ENCODE measurements at regions not wholly inside any gene's neighbourhood (a gene's known extent, or its start where the extent isn't known, plus 50 kb on each side); places are given as distances from the start of the nearest gene placed in this dataset.

- no peak for TF ChIP-seq ZC3H11A (IDR thresholded peaks at IDR 0.05; ENCODE audit: low read depth, low read length)
- no peak for TF ChIP-seq ASH1L (IDR thresholded peaks at IDR 0.05; ENCODE audit: borderline replicate concordance, low read depth, partially characterized antibody)
- no peak for TF ChIP-seq PHB (CRISPR knock-in tag; IDR thresholded peaks at IDR 0.05)
Measured at GRCh38 chr13:52969373-52969772, 59.2 kb upstream of the OLFM4 start (continued).

GRCh38 chr13:52968074-52968700 lies 60.4 kb upstream of the OLFM4 start:
- no peaks in the 10 kb centered on the region for H3K9me3 ChIP-seq (replicated peaks; ENCODE audit: control insufficient read depth, insufficient read depth, low read depth, low read length)
- no peak overlapping the region for H2AFZ ChIP-seq (ENCODE audit: low read depth, low read length)
- H3K79me2 ChIP-seq (ENCODE audit: control insufficient read depth, insufficient read depth, low read length) = no peaks in the 10 kb centered on the region
- no peaks in the 10 kb centered on the region for H3K27me3 ChIP-seq (ENCODE audit: control insufficient read depth in 2 of 2, insufficient read depth in 2 of 2, low read length in 2 of 2)
- H3K9me1 ChIP-seq (ENCODE audit: control insufficient read depth, insufficient read depth, low read length) = no peaks in the 10 kb centered on the region
- H3K4me3 ChIP-seq = no peak overlapping the region
- H4K20me1 ChIP-seq (replicated peaks; ENCODE audit: control insufficient read depth, insufficient read depth, low read length) = no peaks in the 10 kb centered on the region
- H3K36me3 ChIP-seq (ENCODE audit: control insufficient read depth, insufficient read depth, low read length) = no peaks in the 10 kb centered on the region
- no peaks in the 10 kb centered on the region for H3K4me1 ChIP-seq (replicated peaks in 1 of 2; ENCODE audit: control insufficient read depth in 2 of 2, insufficient read depth in 2 of 2, low read length in 2 of 2)
- WGBS (ENCODE audit: insufficient coverage, low coverage, missing lambda C conversion rate) = 1% methylated on average over 12 of the region's 13 CpGs
- ChIA-PET CTCF (ENCODE audit: low intra/inter-chr PET ratio) (interaction anchor here (0.6 to 1.5 kb wide), 5 partner anchors 70 to 359 kb away, joined by 3 to 9 read pairs (median 4); no protein-coding TSS in a partner anchor), POLR2A (interaction anchor here (1.0 kb wide), 1 partner anchor 15 kb away, joined by 3 read pairs; no protein-coding TSS in a partner anchor)
- intact Hi-C loops (cut with micrococcal nuclease) (loop anchor here (2.0 kb wide), 1 partner anchor 359 kb away; no protein-coding TSS in a partner anchor), in situ Hi-C loops (cut with MboI) (loop anchor here (25.0 kb wide), 1 partner anchor 356 kb away; no protein-coding TSS in a partner anchor)
- no peak overlapping the region for H3K4me2 ChIP-seq (ENCODE audit: insufficient read depth, low read length)
- H3K9ac ChIP-seq (ENCODE audit: insufficient read depth in 1 of 2, low read depth in 2 of 2, low read length in 2 of 2) = no peak overlapping the region
- no peak overlapping the region for H3K27ac ChIP-seq (ENCODE audit: extremely low read depth, low read depth, low read length)
- peak; percentile 99 for ATAC-seq
- peak; percentile 86 for FAIRE-seq
- no TSS peak for BruUV-seq (replicated peaks)
- peak; percentile 52 to 71 (median 60) for DNase-seq (ENCODE audit: extremely low read depth in 1 of 4, low spot score in 3 of 4)
- TF ChIP-seq CREM (IDR thresholded peaks at IDR 0.05; ENCODE audit: low read depth) (peak; percentile 46; the same call in 1 of the 2 replicates), REST (IDR thresholded peaks at IDR 0.05; ENCODE audit: borderline replicate concordance) (peak; percentile 97), REST (CRISPR knock-in tag; IDR thresholded peaks at IDR 0.05; ENCODE audit: low read depth) (peak; percentile 90), NFE2 (IDR thresholded peaks at IDR 0.05; ENCODE audit: low read depth) (no peak), ZNF707 (CRISPR knock-in tag; conservative IDR thresholded peaks at IDR 0.05) (no peak), NRF1 (conservative IDR thresholded peaks at IDR 0.05 in 1 of 2, IDR thresholded peaks at IDR 0.05 in 1 of 2) (no peak), EHMT2 (IDR thresholded peaks at IDR 0.05) (peak; percentile 92), ZBTB34 (CRISPR knock-in tag; IDR thresholded peaks at IDR 0.05) (no peak), ZNF717 (CRISPR knock-in tag; IDR thresholded peaks at IDR 0.05) (no peak), FOXK2 (conservative IDR thresholded peaks at IDR 0.05 in 1 of 2, IDR thresholded peaks at IDR 0.05 in 1 of 2; ENCODE audit: low read depth in 2 of 2) (no peak)
